ENCODE measurements at regions not wholly inside any gene's neighbourhood (a gene's known extent, or its start where the extent isn't known, plus 50 kb on each side); places are given as distances from the start of the nearest gene placed in this dataset.

DNA sequence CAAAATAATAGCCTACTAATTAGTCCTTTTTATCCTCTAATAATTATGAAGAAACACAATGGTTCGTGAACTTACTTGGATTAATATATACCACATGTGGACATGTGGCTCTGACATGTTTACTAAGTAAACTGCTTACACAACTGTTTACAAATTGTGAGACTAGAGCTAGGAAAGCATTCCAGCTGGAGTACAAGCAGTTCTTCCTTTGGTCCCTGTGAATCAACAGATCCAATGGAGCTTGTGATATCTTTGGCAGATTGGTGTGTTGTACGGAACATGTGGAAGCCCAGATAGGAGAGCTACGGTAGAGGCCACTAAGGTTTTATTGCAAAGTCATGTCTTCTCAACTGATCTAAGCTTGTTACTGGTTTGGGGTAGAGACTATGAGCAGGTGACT lies 145.5 kb upstream of the SPRY2 start:
- DNase-seq (ENCODE audit: low read depth, low spot score) = no peak
- Histone ChIP-seq H2AFZ (ENCODE audit: low read depth, low read length) (no peak overlapping the region), H3K36me3 (ENCODE audit: control insufficient read depth in 2 of 2, extremely low read depth in 1 of 2, insufficient read depth in 2 of 2, low read length in 2 of 2) (no peaks in the 10 kb centered on the region), H3K27ac (ENCODE audit: insufficient read depth, low read depth, low read length) (no peak overlapping the region), H3K9me1 (replicated peaks; ENCODE audit: control insufficient read depth, extremely low read depth, insufficient read depth, low read length) (no peaks in the 10 kb centered on the region), H3K9me3 (replicated peaks; ENCODE audit: control insufficient read depth, insufficient read depth, low read length) (no peaks in the 10 kb centered on the region), H3K4me1 (ENCODE audit: control insufficient read depth, extremely low read depth, insufficient read depth, low read length) (no peaks in the 10 kb centered on the region), H3K4me2 (ENCODE audit: insufficient read depth, low read length) (no peak overlapping the region), H3K9ac (replicated peaks; ENCODE audit: extremely low read depth, insufficient read depth, low read length) (no peak overlapping the region), H3K27me3 (ENCODE audit: control insufficient read depth in 2 of 2, insufficient read depth in 2 of 2, low read length in 2 of 2) (no peaks in the 10 kb centered on the region), H3K79me2 (ENCODE audit: control insufficient read depth, insufficient read depth, low read length) (no peaks in the 10 kb centered on the region), H4K20me1 (replicated peaks; ENCODE audit: control insufficient read depth, extremely low read depth, insufficient read depth, low read length) (no peaks in the 10 kb centered on the region), H3K4me3 (replicated peaks in 1 of 3; ENCODE audit: insufficient read depth in 1 of 3, low read depth in 1 of 3, low read length in 3 of 3) (no peak overlapping the region)
- CTCF ChIA-PET = no interaction called here
- FAIRE-seq = no peak
- intact Hi-C loops (cut with micrococcal nuclease) = no loop called here
- no TSS peak for BruUV-seq (replicated peaks)
- POLR2A ChIA-PET = no interaction called here
- dilution Hi-C loops (cut with MboI; ENCODE audit: extremely low pct_ligation_motif_present, low sequenced_read_pairs) = no loop called here
- TF ChIP-seq POLR2AphosphoS5 (IDR thresholded peaks at IDR 0.05; ENCODE audit: insufficient read depth, low read depth, low read length) (no peak), MYC (IDR thresholded peaks at IDR 0.05; ENCODE audit: low read depth, low read length) (no peak), POLR2A (IDR thresholded peaks at IDR 0.05; ENCODE audit: low read depth, low read length) (no peak), FOS (IDR thresholded peaks at IDR 0.05; ENCODE audit: borderline replicate concordance, insufficient read depth, low read length) (no peak), EZH2 (IDR thresholded peaks at IDR 0.05; ENCODE audit: borderline replicate concordance, low read depth, low read length, severe bottlenecking) (no peak), JUN (IDR thresholded peaks at IDR 0.05; ENCODE audit: borderline replicate concordance, insufficient read depth, insufficient read length, low read depth) (no peak), GATA2 (IDR thresholded peaks at IDR 0.05; ENCODE audit: insufficient read depth, insufficient read length, low read depth, low read length) (no peak), MAX (IDR thresholded peaks at IDR 0.05; ENCODE audit: insufficient read depth, insufficient read length) (no peak)
- TF ChIP-seq, protein P1, sequence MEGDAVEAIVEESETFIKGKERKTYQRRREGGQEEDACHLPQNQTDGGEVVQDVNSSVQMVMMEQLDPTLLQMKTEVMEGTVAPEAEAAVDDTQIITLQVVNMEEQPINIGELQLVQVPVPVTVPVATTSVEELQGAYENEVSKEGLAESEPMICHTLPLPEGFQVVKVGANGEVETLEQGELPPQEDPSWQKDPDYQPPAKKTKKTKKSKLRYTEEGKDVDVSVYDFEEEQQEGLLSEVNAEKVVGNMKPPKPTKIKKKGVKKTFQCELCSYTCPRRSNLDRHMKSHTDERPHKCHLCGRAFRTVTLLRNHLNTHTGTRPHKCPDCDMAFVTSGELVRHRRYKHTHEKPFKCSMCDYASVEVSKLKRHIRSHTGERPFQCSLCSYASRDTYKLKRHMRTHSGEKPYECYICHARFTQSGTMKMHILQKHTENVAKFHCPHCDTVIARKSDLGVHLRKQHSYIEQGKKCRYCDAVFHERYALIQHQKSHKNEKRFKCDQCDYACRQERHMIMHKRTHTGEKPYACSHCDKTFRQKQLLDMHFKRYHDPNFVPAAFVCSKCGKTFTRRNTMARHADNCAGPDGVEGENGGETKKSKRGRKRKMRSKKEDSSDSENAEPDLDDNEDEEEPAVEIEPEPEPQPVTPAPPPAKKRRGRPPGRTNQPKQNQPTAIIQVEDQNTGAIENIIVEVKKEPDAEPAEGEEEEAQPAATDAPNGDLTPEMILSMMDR (IDR thresholded peaks at IDR 0.05; ENCODE audit: extremely low read depth in 1 of 2, insufficient read depth in 1 of 2, low read depth in 1 of 2, low read length in 2 of 2) = no peak

All from endothelial cell of umbilical vein (primary cell).